ENCODE measurements at regions not wholly inside any gene's neighbourhood (a gene's known extent, or its start where the extent isn't known, plus 50 kb on each side); places are given as distances from the start of the nearest gene placed in this dataset.

DNA sequence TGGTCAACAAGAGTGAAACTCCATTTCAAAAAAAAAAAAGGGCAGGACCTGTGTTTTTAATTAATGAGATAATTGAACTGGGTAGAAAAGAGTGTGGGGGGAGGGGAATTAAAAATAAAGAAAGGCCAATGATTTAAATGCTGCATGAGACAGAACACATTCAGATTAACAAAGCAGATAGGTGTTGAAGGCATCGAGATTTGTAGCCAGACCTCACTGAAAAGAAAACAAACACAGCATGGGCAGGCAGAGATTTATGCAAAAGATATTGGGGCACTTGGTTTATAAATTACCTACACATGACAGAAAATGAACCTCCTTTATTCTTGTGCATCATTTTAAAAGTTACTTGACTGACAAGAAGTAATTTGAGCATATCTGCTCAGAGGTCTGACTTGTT, 354.0 kb upstream of the API5 start:
- no peak overlapping the region for H3K4me3 ChIP-seq (replicated peaks in 1 of 3; ENCODE audit: insufficient read depth in 1 of 3, low read depth in 1 of 3, low read length in 3 of 3)
- BruUV-seq (replicated peaks): no TSS peak
- H3K79me2 ChIP-seq (ENCODE audit: control insufficient read depth, insufficient read depth, low read length): no peaks in the 10 kb centered on the region
- no peak overlapping the region for H3K27ac ChIP-seq (ENCODE audit: insufficient read depth, low read depth, low read length)
- H4K20me1 ChIP-seq (replicated peaks; ENCODE audit: control insufficient read depth, extremely low read depth, insufficient read depth, low read length): no peaks in the 10 kb centered on the region
- H3K4me1 ChIP-seq (ENCODE audit: control insufficient read depth, extremely low read depth, insufficient read depth, low read length): no peaks in the 10 kb centered on the region
- no peak for DNase-seq (ENCODE audit: low read depth, low spot score)
- FAIRE-seq: no peak
- CTCF ChIA-PET: no interaction called here
- dilution Hi-C loops (cut with MboI; ENCODE audit: extremely low pct_ligation_motif_present, low sequenced_read_pairs): no loop called here
- H3K4me2 ChIP-seq (ENCODE audit: insufficient read depth, low read length): no peak overlapping the region
- H3K36me3 ChIP-seq (ENCODE audit: control insufficient read depth in 2 of 2, extremely low read depth in 1 of 2, insufficient read depth in 2 of 2, low read length in 2 of 2): no peaks in the 10 kb centered on the region
- no peak overlapping the region for H2AFZ ChIP-seq (ENCODE audit: low read depth, low read length)
- intact Hi-C loops (cut with micrococcal nuclease): no loop called here
- peaks cover 4% of the 10 kb centered on the region for H3K9me3 ChIP-seq (replicated peaks; ENCODE audit: control insufficient read depth, insufficient read depth, low read length)
- H3K9me1 ChIP-seq (replicated peaks; ENCODE audit: control insufficient read depth, extremely low read depth, insufficient read depth, low read length): no peaks in the 10 kb centered on the region
- POLR2A ChIA-PET: no interaction called here
- H3K9ac ChIP-seq (replicated peaks; ENCODE audit: extremely low read depth, insufficient read depth, low read length): no peak overlapping the region
- TF ChIP-seq GATA2 (IDR thresholded peaks at IDR 0.05; ENCODE audit: insufficient read depth, insufficient read length, low read depth, low read length) (no peak), MYC (IDR thresholded peaks at IDR 0.05; ENCODE audit: low read depth, low read length) (no peak), JUN (IDR thresholded peaks at IDR 0.05; ENCODE audit: borderline replicate concordance, insufficient read depth, insufficient read length, low read depth) (no peak), CTCF (IDR thresholded peaks at IDR 0.05; ENCODE audit: extremely low read depth in 1 of 2, insufficient read depth in 1 of 2, low read depth in 1 of 2, low read length in 2 of 2) (no peak), EZH2 (IDR thresholded peaks at IDR 0.05; ENCODE audit: borderline replicate concordance, low read depth, low read length, severe bottlenecking) (no peak), POLR2A (IDR thresholded peaks at IDR 0.05; ENCODE audit: low read depth, low read length) (no peak)
- TF ChIP-seq, protein P1, sequence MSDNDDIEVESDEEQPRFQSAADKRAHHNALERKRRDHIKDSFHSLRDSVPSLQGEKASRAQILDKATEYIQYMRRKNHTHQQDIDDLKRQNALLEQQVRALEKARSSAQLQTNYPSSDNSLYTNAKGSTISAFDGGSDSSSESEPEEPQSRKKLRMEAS (IDR thresholded peaks at IDR 0.05; ENCODE audit: insufficient read depth, insufficient read length): no peak
- H3K27me3 ChIP-seq (ENCODE audit: control insufficient read depth in 2 of 2, insufficient read depth in 2 of 2, low read length in 2 of 2): no peaks in the 10 kb centered on the region

- no TSS peak for BruUV-seq (replicated peaks)
- intact Hi-C loops (cut with micrococcal nuclease) (no loop called here), dilution Hi-C loops (cut with MboI; ENCODE audit: extremely low pct_ligation_motif_present, low sequenced_read_pairs) (no loop called here)
- Histone ChIP-seq H4K20me1 (replicated peaks; ENCODE audit: control insufficient read depth, extremely low read depth, insufficient read depth, low read length) (no peaks in the 10 kb centered on the region), H3K79me2 (ENCODE audit: control insufficient read depth, insufficient read depth, low read length) (no peaks in the 10 kb centered on the region), H3K27ac (ENCODE audit: insufficient read depth, low read depth, low read length) (no peak overlapping the region), H2AFZ (ENCODE audit: low read depth, low read length) (no peak overlapping the region), H3K4me3 (replicated peaks in 1 of 3; ENCODE audit: insufficient read depth in 1 of 3, low read depth in 1 of 3, low read length in 3 of 3) (no peak overlapping the region), H3K4me1 (ENCODE audit: control insufficient read depth, extremely low read depth, insufficient read depth, low read length) (no peaks in the 10 kb centered on the region), H3K9me3 (replicated peaks; ENCODE audit: control insufficient read depth, insufficient read depth, low read length) (peaks cover 4% of the 10 kb centered on the region), H3K9me1 (replicated peaks; ENCODE audit: control insufficient read depth, extremely low read depth, insufficient read depth, low read length) (no peaks in the 10 kb centered on the region), H3K36me3 (ENCODE audit: control insufficient read depth in 2 of 2, extremely low read depth in 1 of 2, insufficient read depth in 2 of 2, low read length in 2 of 2) (no peaks in the 10 kb centered on the region), H3K9ac (replicated peaks; ENCODE audit: extremely low read depth, insufficient read depth, low read length) (no peak overlapping the region), H3K27me3 (ENCODE audit: control insufficient read depth in 2 of 2, insufficient read depth in 2 of 2, low read length in 2 of 2) (no peaks in the 10 kb centered on the region), H3K4me2 (ENCODE audit: insufficient read depth, low read length) (no peak overlapping the region)
- FAIRE-seq (no peak), DNase-seq (ENCODE audit: low read depth, low spot score) (no peak)
- ChIA-PET CTCF (no interaction called here), POLR2A (no interaction called here)
- TF ChIP-seq POLR2A (IDR thresholded peaks at IDR 0.05; ENCODE audit: low read depth, low read length): no peak
- no peak for TF ChIP-seq FOS (IDR thresholded peaks at IDR 0.05; ENCODE audit: borderline replicate concordance, insufficient read depth, low read length)
- no peak for TF ChIP-seq GATA2 (IDR thresholded peaks at IDR 0.05; ENCODE audit: insufficient read depth, insufficient read length, low read depth, low read length)
- TF ChIP-seq POLR2AphosphoS5 (IDR thresholded peaks at IDR 0.05; ENCODE audit: insufficient read depth, low read depth, low read length): no peak
Observed at GRCh38 chr11:42958635-42959034, 353.2 kb upstream of the API5 start.

All from endothelial cell of umbilical vein (primary cell).